Kidney glomerular epithelial cell (primary cell): ENCODE measurements at regions not wholly inside any gene's neighbourhood (a gene's known extent, or its start where the extent isn't known, plus 50 kb on each side); places are given as distances from the start of the nearest gene placed in this dataset.

Experiments used
- DNase-seq: peaks from one replicate; lab custom pipeline; 2025; lab: John Stamatoyannopoulos, UW

- no peak for DNase-seq
These were observed 358.8 kb downstream of the C16orf95 start for GRCh38 chr16:86958423-86958822.

- DNase-seq = no peak
These were observed 358.0 kb downstream of the C16orf95 start for GRCh38 chr16:86959091-86959651.

- no peak for DNase-seq
These were observed 357.5 kb downstream of the C16orf95 start for GRCh38 chr16:86959729-86960128.

- no peak for DNase-seq
These were observed 356.9 kb downstream of the C16orf95 start for GRCh38 chr16:86960266-86960665.

- no peak for DNase-seq
These were observed 356.0 kb downstream of the C16orf95 start for GRCh38 chr16:86961171-86961601.

- no peak for DNase-seq
These were observed 354.9 kb downstream of the C16orf95 start for GRCh38 chr16:86962259-86962658.

GRCh38 chr16:86962913-86963312 lies 354.3 kb downstream of the C16orf95 start:
- DNase-seq = no peak

- no peak for DNase-seq
These were observed 353.3 kb downstream of the C16orf95 start for GRCh38 chr16:86963600-86964575.

GRCh38 chr16:86964796-86965241 lies 352.4 kb downstream of the C16orf95 start:
- no peak for DNase-seq

- no peak for DNase-seq
These were observed 351.9 kb downstream of the C16orf95 start for GRCh38 chr16:86965331-86965730.

GRCh38 chr16:86965840-86966550 lies 351.2 kb downstream of the C16orf95 start:
- DNase-seq = no peak

GRCh38 chr16:86966777-86967176 lies 350.4 kb downstream of the C16orf95 start:
- DNase-seq = peak; percentile 16

GRCh38 chr16:86968866-86969265 lies 348.3 kb downstream of the C16orf95 start:
- DNase-seq = no peak

GRCh38 chr16:86969716-86970115 lies 347.5 kb downstream of the C16orf95 start:
- DNase-seq = no peak

GRCh38 chr16:86970279-86970678 lies 346.9 kb downstream of the C16orf95 start:
- DNase-seq = no peak

- DNase-seq = no peak
These were observed 346.5 kb downstream of the C16orf95 start for GRCh38 chr16:86970726-86971125.

GRCh38 chr16:86971251-86971650 lies 345.9 kb downstream of the C16orf95 start:
- DNase-seq = no peak

GRCh38 chr16:86974120-86974519 lies 343.1 kb downstream of the C16orf95 start:
- DNase-seq = no peak

GRCh38 chr16:86975445-86975844 lies 341.7 kb downstream of the C16orf95 start:
- DNase-seq = peak; percentile 73

- no peak for DNase-seq
These were observed 340.0 kb downstream of the C16orf95 start for GRCh38 chr16:86977076-86977676.

GRCh38 chr16:86978445-86979030 lies 338.7 kb downstream of the C16orf95 start:
- DNase-seq = no peak

- no peak for DNase-seq
These were observed 338.1 kb downstream of the C16orf95 start for GRCh38 chr16:86979061-86979460.
